Activated CD4-positive, alpha-beta T cell treated with anti-CD3 and anti-CD28 coated beads, Interleukin-2, amount 50 U/mL, for 48 hours (primary cell): ENCODE measurements at regions not wholly inside any gene's neighbourhood (a gene's known extent, or its start where the extent isn't known, plus 50 kb on each side); places are given as distances from the start of the nearest gene placed in this dataset.
"Not testable (repeated sequence)": the region's sequence is repeated elsewhere in the genome, so short reads cannot be mapped to it uniquely, and the experiment has no call there.

ENCODE experiments used
- DNase-seq, 2 experiments: peaks; one replicate each; pipeline ENCODE4 v3.0.0-alpha.2; 2020

DNA sequence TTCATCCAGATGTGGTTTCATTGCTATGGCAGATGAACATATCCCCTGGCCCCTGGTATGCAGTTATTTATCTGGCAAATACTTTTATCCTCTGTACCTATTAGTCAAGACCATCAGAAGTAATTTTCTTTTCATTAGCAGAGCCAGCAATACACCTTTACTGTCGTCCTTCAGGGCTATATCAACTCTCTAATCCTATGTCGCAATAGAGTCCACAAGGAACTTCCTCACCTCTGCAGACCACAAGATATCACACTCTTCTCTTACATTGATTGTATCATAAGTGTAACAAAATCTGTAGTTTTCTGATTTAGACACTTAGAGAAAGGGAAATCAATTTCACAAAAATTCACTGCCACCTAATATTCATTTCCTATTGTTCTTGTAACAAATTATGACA lies 252.9 kb upstream of the DCC start:
- no peak for DNase-seq

- DNase-seq = no peak
Measured at GRCh38 chr18:52090005-52090404, 250.0 kb upstream of the DCC start.

GRCh38 chr18:52093171-52093570 lies 246.8 kb upstream of the DCC start:
- DNase-seq = no peak

DNA sequence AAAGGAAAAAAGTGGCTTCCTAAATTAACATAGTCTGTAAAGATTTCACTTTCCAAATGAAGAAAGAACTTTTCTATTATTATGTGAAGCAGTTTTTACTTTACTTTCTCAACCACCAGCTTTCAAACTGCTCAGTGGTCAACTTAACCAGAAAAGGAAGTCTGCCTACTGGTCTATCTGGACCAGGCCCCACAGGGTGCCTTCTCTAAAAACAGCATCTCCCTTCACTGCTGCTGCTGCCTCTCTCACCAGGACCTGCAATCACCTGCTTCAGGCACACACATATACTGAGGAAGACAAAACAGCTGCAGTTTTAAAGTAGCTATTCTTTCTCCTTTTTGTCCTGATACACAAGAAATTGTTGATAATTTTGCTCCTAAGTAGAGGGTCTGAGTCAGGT lies 221.3 kb upstream of the DCC start:
- DNase-seq = no peak

DNA sequence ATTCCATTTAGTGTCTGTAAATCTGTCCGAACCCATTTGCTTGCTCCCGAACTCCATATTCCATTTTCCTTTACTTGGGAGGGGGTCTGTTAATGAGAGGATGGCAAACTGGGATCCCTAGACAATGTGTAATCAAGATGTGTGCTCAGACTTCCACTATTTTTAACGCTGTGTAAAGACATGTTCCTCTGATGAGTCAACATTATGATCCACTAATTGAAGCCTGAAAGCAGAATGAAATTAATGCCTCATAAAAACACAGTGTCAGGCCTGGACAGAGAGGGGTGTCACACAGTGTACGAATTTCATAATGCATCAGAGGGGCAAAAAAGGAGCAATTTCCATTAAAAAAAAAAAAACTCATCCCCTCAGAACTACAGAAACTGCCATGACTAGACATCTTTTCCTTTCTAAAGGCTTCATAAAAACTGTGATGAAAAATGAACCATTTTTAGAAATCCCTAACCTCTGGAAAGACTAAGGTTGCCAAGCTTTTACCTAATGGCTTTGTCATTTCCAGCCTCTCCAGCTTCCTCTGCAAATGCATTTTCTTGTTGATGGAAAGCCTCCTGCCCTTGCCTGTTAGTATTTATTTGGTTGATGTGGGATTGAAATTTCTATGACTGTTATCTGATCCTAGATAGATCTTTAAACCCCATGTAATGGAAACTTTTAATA lies 209.2 kb upstream of the DCC start:
- no peak for DNase-seq

DNA sequence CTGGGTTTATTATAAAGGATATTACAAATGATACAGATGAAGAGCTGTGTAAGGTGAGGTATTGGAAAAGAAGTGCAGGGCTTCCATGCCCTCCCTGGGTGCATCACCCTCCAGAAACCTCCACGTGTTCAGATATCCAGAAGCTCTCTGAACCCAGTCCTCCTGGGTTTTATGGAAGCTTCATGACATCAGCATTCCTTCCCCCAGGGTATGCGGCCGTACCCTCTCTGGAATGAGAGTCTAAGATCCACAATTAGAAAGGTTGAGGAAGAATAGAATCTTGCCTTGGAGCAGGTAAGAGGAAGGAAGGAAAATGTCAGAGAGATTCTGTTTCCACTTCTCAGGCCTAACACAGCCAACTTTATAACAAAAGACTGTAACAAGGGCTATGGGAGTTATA lies 208.2 kb upstream of the DCC start:
- no peak for DNase-seq

GRCh38 chr18:52136532-52136931 lies 203.5 kb upstream of the DCC start:
- DNase-seq = no peak

DNA sequence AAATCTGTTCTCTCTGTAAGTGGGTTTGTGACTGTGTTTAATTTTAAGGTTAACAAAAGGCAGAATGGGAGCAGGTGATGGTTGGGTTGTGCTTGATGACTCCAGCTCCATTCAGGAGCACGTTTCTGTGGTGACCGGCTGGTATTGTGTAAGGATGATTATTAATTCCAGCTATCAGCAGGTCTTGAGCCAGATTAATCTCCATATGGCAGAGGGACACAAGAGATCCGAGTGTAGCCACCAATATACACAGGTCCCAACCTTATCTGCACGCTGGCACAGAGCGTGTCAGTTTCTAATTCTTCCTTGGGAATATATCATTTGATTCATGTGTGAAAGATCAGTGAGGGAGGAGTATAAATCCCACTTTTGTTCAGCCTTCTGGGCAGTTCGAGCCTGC lies 199.0 kb upstream of the DCC start:
- DNase-seq = no peak

- no peak for DNase-seq
Measured at GRCh38 chr18:52150050-52150449, 189.9 kb upstream of the DCC start.

GRCh38 chr18:52152036-52152435 lies 188.0 kb upstream of the DCC start:
- DNase-seq = no peak

DNA sequence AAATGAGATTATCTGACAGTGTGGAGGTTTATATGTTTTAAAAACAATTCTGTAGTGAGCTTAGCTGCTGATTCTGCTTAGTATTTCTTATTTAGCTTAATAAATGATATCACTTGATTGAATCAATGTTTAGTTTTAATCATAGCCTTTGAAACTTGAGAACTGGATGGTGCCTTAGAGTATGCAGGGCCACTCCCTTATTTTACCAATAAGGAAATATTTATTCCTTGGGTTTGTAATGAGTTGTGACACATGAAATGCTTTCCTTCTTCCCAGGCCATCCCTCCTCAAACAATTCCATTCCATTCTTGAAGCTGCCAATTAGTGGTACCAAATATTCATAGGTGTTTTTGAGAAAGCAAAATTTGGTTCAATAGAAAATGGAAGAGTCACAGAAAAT lies 183.8 kb upstream of the DCC start:
- DNase-seq = no peak

GRCh38 chr18:52160636-52161035 lies 179.4 kb upstream of the DCC start:
- no peak for DNase-seq

DNA sequence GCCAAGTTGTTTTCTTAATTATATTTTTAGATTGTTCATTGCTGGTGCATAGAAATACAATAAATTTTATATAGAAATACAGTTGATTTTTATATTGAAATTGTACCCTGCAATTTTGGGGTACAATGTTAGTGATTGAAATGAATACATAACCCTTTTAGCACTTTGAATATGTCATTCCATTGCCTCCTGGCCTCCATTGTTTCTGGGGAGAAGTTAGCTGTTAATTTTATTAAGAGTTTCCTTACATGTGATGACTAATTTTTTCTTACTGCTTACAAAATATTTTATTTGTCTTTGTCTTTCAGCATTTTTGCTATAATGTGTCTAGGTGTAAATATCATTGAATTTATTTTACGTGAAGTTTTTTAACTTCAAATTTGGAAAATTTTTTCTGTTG lies 176.5 kb upstream of the DCC start:
- DNase-seq = no peak

DNA sequence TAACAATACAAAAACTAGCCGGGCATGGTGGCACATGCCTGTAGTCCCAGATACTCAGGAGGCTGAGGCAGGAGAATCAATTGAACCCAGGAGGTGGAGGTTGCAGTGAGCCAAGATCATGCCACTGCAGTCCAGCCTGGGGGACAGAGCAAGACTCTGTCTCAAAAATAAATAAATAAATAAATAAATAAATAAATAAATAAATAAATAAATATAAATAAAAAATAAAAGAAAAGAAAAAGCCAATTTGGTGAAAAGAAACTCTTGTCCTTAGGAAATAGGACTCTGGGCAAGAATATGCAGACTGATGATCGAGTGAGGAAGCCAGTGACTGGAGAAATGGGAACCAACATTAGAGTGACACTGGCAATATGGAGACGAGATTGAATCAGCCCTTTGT lies 171.9 kb upstream of the DCC start:
- not testable (repeated sequence) for DNase-seq

DNA sequence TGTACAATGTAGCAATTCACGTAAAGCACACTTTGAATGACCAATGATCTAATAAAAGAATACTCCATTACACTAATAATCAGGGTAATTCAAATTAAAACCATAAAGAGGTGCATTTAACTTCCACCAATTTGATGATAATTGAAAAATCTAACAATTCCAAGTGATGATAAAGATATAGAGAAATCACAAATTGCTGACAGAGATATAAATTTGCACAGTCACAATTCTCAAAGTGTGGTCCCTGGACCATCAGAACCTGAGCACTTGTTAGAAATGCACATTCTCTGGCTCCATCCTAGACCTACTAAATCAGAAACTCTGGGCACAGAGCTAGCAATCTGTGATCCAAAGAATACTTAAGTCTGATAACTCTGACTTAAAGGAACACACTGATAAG lies 165.8 kb upstream of the DCC start:
- DNase-seq = no peak

GRCh38 chr18:52175406-52175805 lies 164.6 kb upstream of the DCC start:
- DNase-seq = no peak

DNA sequence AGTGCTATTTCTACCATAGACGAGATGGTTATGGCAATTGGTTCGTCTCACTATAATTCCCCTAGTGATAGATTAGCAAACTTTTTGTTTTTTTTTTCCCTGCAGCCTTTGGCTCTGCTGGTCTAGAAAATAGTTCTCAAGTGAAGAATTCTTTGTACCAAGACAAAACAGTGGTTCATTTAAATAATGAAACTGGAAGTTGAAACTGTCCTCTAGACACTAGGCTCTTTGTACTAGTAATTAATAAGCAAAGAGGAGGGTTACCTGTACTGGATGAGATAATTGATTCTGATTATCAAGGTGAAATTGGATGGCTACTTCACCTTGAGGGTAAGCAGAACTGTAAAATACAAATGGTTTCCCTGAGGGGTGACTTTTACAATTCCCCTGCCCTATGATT lies 156.9 kb upstream of the DCC start:
- DNase-seq = no peak

DNA sequence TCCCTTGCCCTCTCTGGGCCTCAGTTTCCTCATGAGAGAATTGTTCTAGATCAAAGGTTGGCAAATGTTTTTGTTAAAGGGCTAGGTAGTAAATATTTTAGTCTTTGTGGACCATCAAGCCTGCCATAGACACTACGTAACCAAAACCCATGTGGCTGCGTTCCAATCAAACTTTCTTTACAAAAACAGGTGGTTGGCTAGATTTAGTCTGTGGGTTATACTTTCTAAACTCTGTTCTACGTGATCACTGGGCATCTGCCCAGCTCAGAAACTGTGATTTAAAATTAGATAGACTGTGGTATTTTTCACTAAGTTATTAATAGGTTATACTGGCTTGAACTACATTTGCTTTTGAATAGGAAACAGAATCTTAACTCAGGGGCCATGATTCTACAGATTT lies 149.8 kb upstream of the DCC start:
- DNase-seq = no peak

DNA sequence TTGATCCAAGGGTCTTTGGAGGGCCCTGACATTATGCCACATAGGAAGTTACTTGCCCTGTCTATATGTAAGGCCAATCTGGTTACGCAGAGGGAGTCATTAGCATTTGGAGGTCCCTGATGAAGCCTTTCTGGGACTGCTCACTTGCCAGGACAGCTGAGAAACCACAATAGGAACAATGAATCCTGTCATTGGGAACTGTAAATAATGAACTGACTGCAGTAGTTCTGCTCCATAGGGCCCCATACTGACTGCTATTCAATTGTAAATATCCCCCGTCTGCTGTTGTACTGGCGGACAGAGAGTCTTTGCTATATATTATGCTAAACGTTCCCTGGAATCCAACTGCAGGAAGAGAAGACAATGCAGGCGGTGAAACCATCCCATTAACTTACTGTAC lies 149.4 kb upstream of the DCC start:
- no peak for DNase-seq

GRCh38 chr18:52200406-52200805 lies 139.6 kb upstream of the DCC start:
- DNase-seq = no peak

GRCh38 chr18:52200921-52201663 lies 138.9 kb upstream of the DCC start:
- no peak for DNase-seq

- DNase-seq = no peak
Measured at GRCh38 chr18:52208646-52209045, 131.4 kb upstream of the DCC start.

DNA sequence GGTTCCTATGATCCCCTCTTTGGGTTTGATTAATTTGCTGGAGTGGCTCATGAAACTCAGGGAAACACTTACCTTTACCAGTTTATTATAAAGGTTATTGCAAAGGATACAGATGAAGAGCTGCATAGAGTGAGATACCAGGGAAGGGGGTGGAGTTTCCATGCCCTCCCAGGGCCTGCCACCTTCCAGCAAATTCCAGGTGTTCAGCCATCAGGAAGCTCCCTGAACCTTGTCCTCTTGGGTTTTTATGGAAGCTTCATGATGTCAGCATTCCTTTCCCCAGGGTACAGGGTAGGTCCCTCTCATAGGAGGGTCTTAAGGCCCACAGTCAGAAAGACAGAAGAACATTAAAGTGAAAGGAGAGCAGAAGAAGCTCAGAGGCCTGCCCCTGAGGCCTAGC lies 123.9 kb upstream of the DCC start:
- no peak for DNase-seq

- no peak for DNase-seq
Measured at GRCh38 chr18:52216666-52217065, 123.3 kb upstream of the DCC start.

GRCh38 chr18:52219102-52219501 lies 120.9 kb upstream of the DCC start:
- DNase-seq = no peak
